A673 (cell line): ENCODE measurements at regions not wholly inside any gene's neighbourhood (a gene's known extent, or its start where the extent isn't known, plus 50 kb on each side); places are given as distances from the start of the nearest gene placed in this dataset.

Experiments
- BruUV-seq: library from RNA; stranded (reverse); fragments of 400-500 nt; replicated peaks from 2 replicates; lab custom pipeline; 2021; lab: Mats Ljungman, UMichigan
- CTCF ChIA-PET: fragments of 300-600 bp; sonication (Branson Sonifier 250); formaldehyde crosslinking; loops from one replicate; lab custom pipeline; 2022; ENCODE audit warnings: antibody characterized with exemption; lab: Charles Lee
- POLR2A ChIA-PET: fragments of 300-600 bp; sonication (Branson Sonifier 250); formaldehyde crosslinking; loops from one replicate; lab custom pipeline; 2022; ENCODE audit warnings: antibody characterized with exemption; ENCODE audit not compliant: low non-redundant PET; lab: Charles Lee
- DNase-seq: peaks from one replicate; pipeline ENCODE4 v3.0.0-alpha.2; 2015; ENCODE audit warnings: low spot score
- H3K27ac ChIP-seq: fragments of 200-600 bp; sonication (generic); 2 replicates; pipeline ENCODE4 v1.5.1; 2016; ENCODE audit warnings: mixed run types, low read depth, mild to moderate bottlenecking, mixed read lengths, antibody characterized with exemption, low read length; ENCODE audit not compliant: poor library complexity, severe bottlenecking
- H3K27me3 ChIP-seq: fragments of 200-600 bp; sonication (generic); replicated peaks from 2 replicates; pipeline ENCODE4 v1.6.1; 2017; ENCODE audit warnings: mixed run types, low read depth, mild to moderate bottlenecking, mixed read lengths, antibody characterized with exemption, low read length; ENCODE audit not compliant: insufficient read depth, poor library complexity
- H3K36me3 ChIP-seq: fragments of 200-600 bp; sonication (generic); 2 replicates; pipeline ENCODE4 v1.6.1; 2016; ENCODE audit warnings: mixed run types, mild to moderate bottlenecking, mixed read lengths, antibody characterized with exemption, low read length; ENCODE audit not compliant: insufficient read depth, poor library complexity, severe bottlenecking
- H3K4me1 ChIP-seq: fragments of 200-600 bp; sonication (generic); 2 replicates; pipeline ENCODE4 v1.6.1; 2017; ENCODE audit warnings: mixed run types, mild to moderate bottlenecking, mixed read lengths, antibody characterized with exemption, low read length; ENCODE audit not compliant: insufficient read depth, poor library complexity, severe bottlenecking
- H3K4me3 ChIP-seq: fragments of 200-600 bp; sonication (generic); 2 replicates; pipeline ENCODE4 v1.5.1; 2016; ENCODE audit warnings: low read depth, mixed run types, mild to moderate bottlenecking, mixed read lengths, low read length; ENCODE audit not compliant: poor library complexity, severe bottlenecking
- H3K9me3 ChIP-seq: fragments of 200-600 bp; sonication (generic); 2 replicates; pipeline ENCODE4 v1.6.1; 2016; ENCODE audit warnings: mixed run types, low read depth, mild to moderate bottlenecking, mixed read lengths, antibody characterized with exemption, low read length; ENCODE audit not compliant: poor library complexity, severe bottlenecking
- CTCF ChIP-seq: fragments of 300-800, 200-600 bp; sonication (generic); conservative IDR thresholded peaks from 2 replicates; pipeline ENCODE4 v1.5.1; 2017; ENCODE audit warnings: low read depth, mild to moderate bottlenecking, antibody characterized with exemption, low read length, moderate library complexity, mixed read lengths
- EZH2 ChIP-seq: fragments of 200-600 bp; sonication (generic); IDR thresholded peaks from 2 replicates; pipeline ENCODE4 v1.6.1; 2017; ENCODE audit warnings: borderline replicate concordance, low read depth, mild to moderate bottlenecking, mixed read lengths, antibody characterized with exemption, low read length; ENCODE audit not compliant: poor library complexity, severe bottlenecking
- intact Hi-C: fragments of 100-400 bp; cut with micrococcal nuclease; formaldehyde crosslinking; loops from one replicate; pipeline ENCODE4 v1.10.0; 2022; ENCODE audit not compliant: unreplicated experiment

- H3K36me3 ChIP-seq, result no peaks in the 10 kb centered on the region
- H3K27ac ChIP-seq, result no peak overlapping the region
- no peaks in the 10 kb centered on the region for H3K9me3 ChIP-seq
- H3K4me3 ChIP-seq, result no peak overlapping the region
- intact Hi-C loops, result no loop called here
- DNase-seq, result no peak
- H3K27me3 ChIP-seq, result no peaks in the 10 kb centered on the region
- CTCF ChIA-PET, result no interaction called here
- TF ChIP-seq CTCF, result no peak
- no peak for TF ChIP-seq EZH2
- POLR2A ChIA-PET, result no interaction called here
- no TSS peak for BruUV-seq
- no peaks in the 10 kb centered on the region for H3K4me1 ChIP-seq
Observed at GRCh38 chr11:80034801-80035200, 594.0 kb upstream of the TENM4 start.

GRCh38 chr11:80031014-80031600 lies 590.3 kb upstream of the TENM4 start:
- H3K9me3 ChIP-seq, result no peaks in the 10 kb centered on the region
- H3K4me3 ChIP-seq, result no peak overlapping the region
- H3K27me3 ChIP-seq, result no peaks in the 10 kb centered on the region
- no peak overlapping the region for H3K27ac ChIP-seq
- intact Hi-C loops, result no loop called here
- H3K36me3 ChIP-seq, result no peaks in the 10 kb centered on the region
- no peak for TF ChIP-seq CTCF
- TF ChIP-seq EZH2, result no peak
- DNase-seq, result no peak
- ChIA-PET CTCF (no interaction called here), POLR2A (no interaction called here)
- no peaks in the 10 kb centered on the region for H3K4me1 ChIP-seq
- BruUV-seq, result no TSS peak

- H3K27ac ChIP-seq, result no peak overlapping the region
- CTCF ChIA-PET, result no interaction called here
Observed at GRCh38 chr11:80028998-80029397, 588.2 kb upstream of the TENM4 start.

More at GRCh38 chr11:80028998-80029397, 588.2 kb upstream of the TENM4 start:
- Histone ChIP-seq H3K9me3 (no peaks in the 10 kb centered on the region), H3K36me3 (no peaks in the 10 kb centered on the region), H3K27me3 (no peaks in the 10 kb centered on the region), H3K4me1 (no peaks in the 10 kb centered on the region), H3K4me3 (no peak overlapping the region)
- intact Hi-C loops, result no loop called here
- POLR2A ChIA-PET, result no interaction called here
- DNase-seq, result no peak
- no peak for TF ChIP-seq CTCF
- TF ChIP-seq EZH2, result no peak
- no TSS peak for BruUV-seq
